22Rv1 (cell line): ENCODE measurements at regions not wholly inside any gene's neighbourhood (a gene's known extent, or its start where the extent isn't known, plus 50 kb on each side); places are given as distances from the start of the nearest gene placed in this dataset.

Source experiments
- CTCF ChIP-seq: fragments of 450-650 bp; IDR thresholded peaks from 2 replicates; pipeline ENCODE4 v1.5.1; 2017; ENCODE audit warnings: mild to moderate bottlenecking
- ZFX ChIP-seq: fragments of 450-650 bp; IDR thresholded peaks from 2 replicates; pipeline ENCODE4 v1.6.1; 2017; ENCODE audit warnings: antibody characterized with exemption, borderline replicate concordance

- TF ChIP-seq CTCF (no peak), ZFX (no peak)
These were observed 72.1 kb upstream of the EOMES start for GRCh38 chr3:27794211-27794610.
